ENCODE measurements at regions not wholly inside any gene's neighbourhood (a gene's known extent, or its start where the extent isn't known, plus 50 kb on each side); places are given as distances from the start of the nearest gene placed in this dataset.
A peak's percentile ranks its signal among the peaks of the same experiment; 100 is the strongest.

DNA sequence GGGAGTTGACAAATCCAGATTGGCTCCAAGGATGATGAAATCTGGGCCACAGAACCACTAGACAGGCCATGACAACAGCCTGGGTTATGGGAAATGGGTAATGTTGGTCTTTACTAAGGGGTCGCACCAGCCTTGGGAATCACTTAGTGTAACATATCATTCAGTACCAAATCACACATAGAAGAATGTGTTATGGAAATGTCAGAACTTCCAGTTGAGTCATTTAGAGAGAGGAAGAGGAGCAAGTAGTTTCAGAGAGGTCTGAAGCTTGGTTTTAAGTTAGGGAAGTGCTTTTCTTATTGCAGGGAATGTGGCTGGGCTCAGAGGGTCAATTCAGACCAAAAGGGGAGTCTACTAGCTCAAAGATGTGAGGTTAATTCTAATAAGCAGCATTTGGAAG lies 241.6 kb upstream of the ZPLD1 start:
- no peak for DNase-seq

DNA sequence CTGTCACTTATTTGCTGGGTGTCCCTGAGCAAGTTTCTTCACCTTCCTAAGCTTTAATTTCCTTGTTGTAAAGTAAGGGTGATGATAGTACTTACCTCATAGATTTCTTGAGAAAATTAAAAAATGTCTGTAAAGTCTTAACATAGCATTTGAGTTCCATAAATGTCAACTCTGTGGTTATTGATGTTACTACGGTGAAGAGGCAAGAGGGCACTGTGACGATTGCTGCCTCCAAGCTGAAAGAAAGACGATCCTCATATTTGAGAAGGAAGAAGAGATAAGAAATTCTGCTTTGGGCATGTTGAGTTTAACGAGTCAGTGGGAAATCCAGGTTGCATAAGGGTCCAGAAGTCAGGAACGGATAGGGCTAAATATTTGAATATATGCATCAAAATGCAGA lies 240.8 kb upstream of the ZPLD1 start:
- no peak for DNase-seq

DNA sequence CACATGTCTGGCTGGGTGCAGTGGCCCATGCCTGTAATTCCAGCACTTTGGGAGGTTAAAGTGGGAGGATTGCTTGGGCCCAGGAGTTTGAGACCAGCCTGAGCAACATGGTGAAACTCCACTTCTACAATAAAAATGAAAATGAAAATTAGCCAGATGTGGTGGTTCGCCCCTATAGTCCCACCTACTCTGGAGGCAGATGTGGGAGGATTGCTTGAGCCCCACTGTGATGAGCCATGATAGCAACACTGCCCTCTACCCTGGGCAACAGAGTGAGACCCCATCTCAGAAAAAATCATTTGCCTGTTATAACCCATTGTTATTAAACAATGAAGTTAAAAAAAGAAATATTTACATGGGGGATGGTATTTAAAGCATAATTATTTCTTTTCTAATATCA lies 240.1 kb upstream of the ZPLD1 start:
- DNase-seq = no peak

DNA sequence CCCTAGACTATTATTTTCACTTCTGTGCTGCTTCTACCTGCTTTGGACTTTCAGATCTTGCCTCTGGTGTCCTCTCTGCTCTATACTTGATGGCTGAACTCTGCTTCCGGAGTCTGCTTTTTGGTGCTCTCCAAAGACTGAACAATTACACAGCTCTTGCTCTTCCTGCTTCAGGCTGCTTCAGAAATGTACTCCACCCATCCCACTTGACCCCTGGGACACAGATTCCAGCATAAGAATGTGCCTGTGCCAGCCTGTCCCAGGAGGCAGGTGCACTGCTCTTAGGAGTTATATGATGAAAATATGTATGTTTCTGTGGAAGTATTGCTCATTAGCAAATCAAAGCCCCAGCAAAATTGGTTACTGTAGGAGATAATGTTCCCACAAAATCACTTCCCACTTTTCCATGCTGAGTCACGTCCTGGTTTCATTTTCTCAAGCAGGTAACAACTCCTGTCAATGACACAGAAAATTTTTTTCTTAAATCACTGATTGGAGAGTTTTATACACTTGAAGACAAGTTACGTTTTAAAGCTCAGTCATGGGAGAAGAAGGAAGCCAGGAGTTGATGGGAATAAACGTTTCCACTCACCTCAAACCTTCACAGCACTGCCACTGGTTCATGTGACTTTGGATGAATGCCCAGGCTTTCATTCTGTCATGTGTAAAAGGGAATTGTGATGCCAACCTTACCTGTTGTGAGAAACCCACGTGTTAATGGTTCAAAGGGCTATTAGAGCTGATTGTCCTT lies 239.4 kb upstream of the ZPLD1 start:
- DNase-seq = no peak

DNA sequence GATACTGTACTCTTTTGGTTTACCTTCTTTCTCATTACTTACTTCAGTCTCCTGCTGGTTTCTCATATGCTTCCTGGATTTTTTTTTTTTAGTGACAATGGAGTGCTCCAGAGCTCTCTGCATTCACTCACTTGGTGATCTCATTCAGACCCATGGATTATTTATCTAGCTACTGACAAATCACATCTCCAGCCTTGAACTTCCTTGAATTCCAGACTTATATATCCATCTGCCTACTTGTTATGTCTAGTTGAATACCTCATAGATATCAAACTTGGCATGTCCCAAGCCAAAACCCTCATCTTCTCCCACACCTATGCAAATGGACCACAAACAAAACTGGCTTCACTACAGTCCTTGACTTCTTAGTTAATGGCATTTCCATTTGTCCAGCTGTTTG lies 234.7 kb upstream of the ZPLD1 start:
- no peak for DNase-seq

DNA sequence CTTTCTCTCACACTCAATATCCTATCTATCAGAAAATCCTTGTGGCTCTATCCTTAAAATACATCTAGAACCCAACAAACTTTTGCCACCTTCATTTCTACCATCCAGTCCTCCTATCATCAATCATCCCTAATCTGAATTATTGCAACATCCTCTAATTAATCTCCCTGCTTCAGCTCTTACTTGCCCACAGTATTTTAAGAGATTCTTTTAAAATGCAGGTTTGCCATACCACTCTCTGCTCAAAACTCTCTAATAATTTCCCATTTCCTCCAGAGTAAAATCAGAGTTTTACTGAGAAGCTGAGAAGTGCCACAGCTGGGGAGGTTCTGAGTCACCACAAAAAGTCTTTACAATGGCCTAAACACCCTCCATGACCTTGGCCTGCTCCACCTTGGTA lies 234.3 kb upstream of the ZPLD1 start:
- DNase-seq = no peak

DNA sequence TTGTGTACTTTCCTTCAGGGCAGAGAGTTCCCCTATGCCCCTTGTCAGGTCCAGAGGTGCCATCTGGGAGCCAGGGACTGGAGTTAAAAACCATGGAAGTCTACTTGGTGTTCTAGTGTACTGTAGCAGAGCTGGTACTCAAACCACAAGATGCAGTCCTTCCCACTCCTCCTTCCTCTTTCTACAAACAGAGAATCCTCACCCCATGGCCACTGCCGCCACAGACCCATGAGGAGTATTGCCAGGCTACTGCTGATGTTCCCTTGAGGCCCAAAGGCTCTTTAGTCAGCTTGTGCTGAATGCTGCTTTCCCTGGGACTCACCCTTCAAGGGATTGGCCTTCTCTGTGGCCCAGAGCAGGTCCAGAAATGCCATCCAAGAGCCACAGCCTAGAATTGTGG lies 229.2 kb upstream of the ZPLD1 start:
- no peak for DNase-seq

DNA sequence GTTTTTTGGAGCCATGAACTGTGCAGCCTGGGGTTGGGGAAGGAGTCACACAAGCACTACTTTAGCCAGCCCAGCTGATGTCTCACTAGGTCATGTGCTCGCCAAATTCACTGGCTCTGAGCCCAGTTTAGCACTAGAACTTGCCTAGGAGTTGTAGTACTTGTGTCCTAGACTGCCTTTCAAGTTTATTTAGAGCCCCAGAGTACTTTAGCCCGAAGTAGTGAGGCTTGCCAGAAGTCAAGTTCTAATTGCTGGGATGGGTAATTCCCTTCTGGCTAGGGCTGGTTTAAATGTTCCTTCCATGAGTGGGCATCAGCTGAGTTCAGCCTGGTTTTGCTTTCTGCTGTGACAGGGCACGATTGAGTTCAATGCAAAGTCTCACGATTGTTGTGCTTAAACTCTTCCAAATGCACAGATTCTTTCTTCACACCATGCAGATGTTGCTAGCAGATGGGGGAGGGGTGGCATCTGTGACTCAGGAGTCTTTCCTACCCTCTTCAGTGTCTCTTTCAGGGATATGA lies 228.2 kb upstream of the ZPLD1 start:
- DNase-seq = no peak

DNA sequence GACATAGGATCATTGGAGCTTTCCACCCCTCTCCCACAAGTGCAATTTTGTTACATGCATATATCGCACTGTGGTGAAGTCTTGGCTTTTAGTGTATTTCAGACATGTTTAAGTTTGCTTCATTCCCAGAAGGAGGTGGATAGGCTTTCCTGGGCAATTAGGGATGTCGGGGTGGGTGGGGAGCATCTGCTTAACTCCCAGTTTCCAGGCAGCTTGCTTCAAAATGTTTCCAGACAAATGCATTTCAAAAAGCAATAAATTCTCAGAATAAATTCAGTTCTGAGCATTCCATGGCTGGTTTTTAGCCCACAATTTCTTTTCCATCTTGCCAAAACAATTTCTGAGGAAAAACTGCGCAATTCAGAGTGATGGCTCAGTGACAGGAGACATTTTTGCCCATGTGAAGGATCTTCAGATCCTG lies 227.7 kb upstream of the ZPLD1 start:
- no peak for DNase-seq

DNA sequence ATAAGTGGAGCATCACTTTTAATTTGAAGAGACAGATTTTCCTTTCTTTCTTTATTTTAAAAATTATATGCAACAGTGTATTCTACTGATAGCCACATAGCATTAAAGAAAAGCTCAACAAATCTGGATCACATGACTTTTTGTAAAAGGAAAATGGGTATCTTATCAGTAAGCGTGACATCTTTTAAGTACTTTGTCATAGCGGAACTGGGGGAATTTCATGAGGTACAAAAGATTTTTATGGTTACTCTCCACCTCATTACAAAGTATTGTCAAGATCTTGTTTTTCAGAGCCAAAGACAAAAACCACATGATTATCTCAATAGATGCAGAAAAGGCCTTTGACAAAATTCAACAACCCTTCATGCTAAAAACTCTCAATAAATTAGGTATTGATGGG lies 219.6 kb upstream of the ZPLD1 start:
- no peak for DNase-seq

DNA sequence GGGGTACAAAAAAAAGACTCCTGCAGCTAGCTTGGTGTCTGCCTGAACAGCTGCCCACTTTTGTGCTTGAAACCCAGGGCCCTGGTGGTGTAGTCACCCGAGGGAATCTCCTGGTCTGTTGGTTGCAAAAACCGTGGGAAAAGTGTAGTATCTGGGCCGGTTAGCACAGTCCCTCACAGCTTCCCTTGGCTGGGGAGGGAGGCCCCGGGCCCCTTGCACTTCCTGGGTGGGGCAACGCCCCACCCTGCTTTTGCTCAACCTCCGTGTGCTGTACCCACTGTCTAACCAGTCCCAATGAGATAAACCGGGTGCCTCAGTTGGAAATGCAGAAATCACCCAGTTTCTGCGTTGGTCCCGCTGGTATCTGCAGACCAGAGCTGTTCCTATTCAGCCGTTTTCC lies 211.7 kb upstream of the ZPLD1 start:
- no peak for DNase-seq

DNA sequence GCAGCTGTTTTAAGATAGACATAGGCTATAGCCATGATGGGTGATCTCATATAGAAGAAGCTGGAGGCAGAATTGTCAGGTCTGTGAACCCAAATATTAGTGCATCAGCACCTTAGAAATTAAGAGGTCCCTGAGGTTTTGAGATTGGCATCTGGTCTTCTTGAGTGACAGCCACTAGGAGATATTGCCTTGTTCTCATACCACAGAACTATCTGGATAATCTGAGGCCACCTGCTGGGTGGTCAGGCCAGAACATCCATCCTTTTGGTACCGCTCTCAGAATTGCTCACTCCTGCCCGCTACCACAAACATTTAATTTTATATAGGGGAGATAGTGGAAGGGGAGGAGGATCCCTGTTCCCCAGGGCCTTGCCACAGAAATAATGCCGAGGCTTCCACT lies 210.6 kb upstream of the ZPLD1 start:
- no peak for DNase-seq

DNA sequence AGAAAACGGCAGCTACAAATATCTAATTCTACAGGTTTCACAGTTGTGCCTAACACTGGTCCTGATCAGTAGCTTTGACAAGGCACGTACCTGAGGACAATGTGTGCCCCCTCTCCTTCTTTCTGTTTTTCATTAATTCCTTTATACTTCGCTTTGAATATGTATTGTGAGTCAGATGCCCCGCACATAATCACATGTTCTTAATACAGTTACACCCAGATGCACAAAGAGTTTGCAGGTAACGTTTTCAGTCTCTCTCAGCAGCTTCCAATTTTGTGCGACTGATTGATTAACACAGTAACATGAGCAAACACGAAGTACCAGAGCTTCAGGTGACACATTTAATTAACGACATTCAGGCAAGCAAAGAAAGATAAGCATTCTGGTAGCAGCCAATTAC lies 209.8 kb upstream of the ZPLD1 start:
- no peak for DNase-seq

DNA sequence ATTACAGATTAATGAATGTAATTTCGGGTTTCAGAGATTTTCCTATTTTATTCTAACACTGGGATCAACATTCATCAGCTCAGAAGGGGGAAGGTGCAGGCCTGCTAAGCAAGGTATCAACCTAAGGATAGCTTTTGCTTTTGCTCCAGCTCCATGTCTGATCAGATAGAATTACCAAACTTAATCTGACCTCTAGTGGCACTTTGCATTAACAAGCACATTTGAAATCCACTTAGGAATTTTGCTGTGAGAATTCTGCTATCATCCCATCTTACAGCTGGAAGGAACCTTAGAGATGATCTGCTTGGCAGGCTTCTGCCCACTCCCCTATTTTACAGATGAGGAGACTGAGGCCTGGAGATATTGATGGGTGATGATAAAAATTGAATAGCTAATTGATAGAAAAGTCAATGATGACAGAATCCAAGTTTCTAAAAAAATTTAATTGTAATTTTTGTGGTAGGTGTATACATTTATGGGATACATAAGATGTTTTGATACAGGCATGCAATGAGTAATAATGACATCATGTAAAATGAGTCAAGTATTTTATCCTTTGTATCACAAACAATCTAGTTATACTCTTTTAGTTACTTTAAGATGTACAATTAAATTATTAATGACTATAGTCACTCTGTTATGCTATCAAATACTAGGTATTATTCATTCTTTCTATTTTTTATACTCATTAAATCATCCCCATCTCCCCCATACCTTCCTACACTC lies 209.2 kb upstream of the ZPLD1 start:
- DNase-seq = no peak

DNA sequence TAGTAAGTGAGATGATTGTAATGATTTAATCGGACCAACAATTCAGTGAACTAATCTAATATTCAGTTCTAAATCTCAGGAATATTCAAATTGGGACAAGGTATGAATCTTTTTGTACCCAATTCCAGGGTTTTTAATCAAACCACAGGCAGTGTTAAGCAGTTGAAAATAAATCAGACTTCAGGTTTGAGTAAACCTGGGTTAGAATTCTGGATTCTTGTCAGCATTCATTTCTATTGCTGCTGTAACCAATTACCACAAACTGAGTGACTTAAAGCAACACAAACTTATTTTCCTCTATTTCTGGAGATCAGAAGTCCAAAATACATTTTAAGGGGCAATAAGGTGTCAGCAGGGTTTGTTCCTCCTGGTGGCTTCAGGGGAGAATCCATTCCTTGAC lies 208.4 kb upstream of the ZPLD1 start:
- no peak for DNase-seq

DNA sequence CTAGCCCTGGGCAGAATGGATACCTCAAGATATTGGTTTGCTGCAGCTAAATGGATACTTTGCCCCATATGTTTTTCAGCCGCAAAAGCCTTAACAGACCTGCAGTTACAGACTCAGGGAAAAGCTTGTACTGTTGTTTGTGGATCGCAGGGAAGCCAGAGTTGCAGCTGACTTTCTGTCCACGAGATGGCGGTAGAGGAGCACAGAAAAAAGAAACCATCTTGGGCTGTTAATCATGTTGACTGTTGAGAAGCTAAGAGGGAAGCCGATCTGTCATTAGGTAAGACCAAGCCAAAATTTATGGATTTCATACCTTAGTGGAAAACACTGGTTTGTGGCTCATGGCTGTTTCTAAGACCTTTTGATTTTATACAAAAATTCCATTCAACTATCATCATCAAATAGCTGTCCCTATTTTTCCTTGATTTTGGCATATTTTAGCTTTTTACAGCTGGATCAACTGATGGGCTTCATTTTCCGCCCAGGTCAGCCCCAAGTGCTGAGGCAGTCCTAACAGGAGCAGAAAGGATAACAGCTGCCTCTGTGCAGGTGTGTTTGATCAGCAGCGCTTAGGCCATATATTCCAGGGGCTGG lies 205.7 kb upstream of the ZPLD1 start:
- peak; percentile 85 for DNase-seq

DNA sequence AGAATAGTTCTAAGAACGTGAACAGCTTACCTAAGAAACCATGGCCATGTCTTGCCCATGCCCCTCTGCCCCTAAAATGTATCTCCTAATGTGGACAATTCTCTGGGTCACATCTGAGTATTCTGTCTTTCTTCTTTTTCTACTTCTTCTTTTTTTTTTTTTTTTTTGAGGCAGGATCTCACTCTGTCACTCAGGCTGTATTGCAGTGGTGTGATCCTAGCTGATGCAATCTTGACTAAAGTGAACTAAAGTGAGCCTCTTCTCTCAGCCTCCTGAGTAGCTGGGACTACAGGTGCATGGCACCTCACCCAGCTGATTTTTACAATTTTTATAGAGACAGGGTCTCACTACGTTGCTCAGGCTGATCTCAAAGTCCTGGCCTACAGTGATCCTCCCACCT lies 204.8 kb upstream of the ZPLD1 start:
- DNase-seq = no peak

DNA sequence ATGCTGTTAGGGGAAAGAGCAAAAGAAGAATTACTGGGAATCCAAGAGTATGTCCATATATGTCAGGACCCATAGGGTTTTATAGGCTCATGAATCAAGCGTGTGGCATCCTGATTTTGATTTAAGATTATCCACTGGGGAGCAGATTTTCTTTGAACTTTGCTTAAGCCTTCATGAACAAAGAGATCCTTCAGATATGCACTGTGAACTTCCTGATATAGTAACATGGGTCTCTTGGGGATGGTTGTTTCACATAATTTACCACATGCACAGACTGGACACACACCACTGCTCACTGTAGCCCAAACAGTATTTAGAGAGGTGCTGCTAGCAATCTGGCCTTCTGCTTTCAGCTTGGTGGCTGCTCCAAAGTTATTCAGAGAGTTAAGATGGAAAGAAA lies 200.9 kb upstream of the ZPLD1 start:
- no peak for DNase-seq

DNA sequence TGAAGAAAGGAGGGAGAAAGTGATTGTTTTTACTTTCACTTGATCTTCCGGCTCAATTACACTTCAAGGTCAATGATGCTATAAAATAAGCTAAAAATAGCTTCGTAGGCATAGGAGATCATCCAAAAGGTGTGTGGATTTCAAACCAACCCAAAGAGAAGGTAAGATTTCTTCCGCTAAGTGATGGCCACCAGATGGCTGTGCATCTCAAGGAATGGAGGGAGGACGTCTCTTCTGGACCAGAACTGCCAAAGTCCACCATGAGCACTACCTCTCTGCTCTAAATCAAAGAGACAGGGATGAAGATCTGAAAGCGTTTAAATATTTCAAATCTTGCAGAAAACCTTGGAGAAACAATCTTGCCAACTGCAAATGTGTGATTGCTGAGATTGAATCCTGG lies 199.1 kb upstream of the ZPLD1 start:
- DNase-seq = no peak

DNA sequence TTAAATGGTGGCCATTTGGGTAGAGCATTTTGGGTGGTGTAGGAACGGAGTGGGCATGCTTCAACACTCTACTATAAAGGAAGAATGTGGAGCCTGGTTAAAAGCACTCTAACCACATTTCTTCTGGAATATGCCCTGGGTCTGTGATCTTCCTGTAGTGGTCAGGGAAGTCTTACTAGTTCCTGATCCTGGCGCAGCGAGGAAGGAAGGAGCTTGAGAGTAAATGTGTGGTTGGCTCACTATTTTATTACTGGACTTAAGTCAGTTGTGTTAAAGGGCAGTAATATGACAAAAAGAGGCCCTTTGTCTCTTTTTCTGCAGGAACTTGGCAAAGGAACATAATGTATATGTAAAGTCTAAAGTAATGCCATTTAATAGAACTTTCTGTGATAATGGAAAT lies 197.6 kb upstream of the ZPLD1 start:
- no peak for DNase-seq

DNA sequence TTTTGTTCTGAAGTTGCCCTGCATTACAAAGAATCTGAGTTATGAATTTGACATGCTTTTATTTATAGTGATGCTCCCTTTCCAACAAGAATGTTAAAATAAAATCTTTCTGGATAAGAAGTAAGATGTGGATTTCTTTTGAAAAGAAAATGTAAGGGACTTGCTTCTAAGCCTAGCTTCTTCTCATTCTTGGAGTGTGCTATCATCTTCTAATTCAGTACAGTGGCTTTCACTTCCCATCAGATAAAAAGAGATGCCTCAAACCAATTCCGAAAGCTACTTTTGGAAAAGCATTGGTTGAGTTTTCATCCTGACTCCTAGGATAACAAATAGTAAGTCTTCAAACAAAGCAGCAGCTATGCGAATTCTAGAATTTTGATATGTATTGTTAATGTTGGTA lies 197.0 kb upstream of the ZPLD1 start:
- no peak for DNase-seq

DNA sequence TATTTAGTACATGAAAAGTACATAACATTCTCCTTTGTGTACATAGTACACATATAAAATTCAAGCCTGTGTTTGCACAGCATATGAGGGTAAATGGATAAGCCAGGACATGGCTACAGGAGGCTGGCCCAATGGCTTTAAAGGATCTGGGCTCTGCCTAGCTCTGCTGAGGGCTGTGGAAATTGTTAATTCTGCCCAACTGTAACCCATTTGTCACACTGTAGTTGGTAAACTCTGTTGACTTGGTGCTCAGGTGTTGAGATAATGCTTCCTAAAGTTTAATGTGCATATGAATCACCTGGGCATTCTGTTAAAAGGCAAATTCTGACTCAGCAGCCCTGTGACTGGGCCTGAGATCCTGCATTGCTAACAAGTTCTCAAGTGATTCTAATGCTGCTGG lies 196.5 kb upstream of the ZPLD1 start:
- DNase-seq = no peak

DNA sequence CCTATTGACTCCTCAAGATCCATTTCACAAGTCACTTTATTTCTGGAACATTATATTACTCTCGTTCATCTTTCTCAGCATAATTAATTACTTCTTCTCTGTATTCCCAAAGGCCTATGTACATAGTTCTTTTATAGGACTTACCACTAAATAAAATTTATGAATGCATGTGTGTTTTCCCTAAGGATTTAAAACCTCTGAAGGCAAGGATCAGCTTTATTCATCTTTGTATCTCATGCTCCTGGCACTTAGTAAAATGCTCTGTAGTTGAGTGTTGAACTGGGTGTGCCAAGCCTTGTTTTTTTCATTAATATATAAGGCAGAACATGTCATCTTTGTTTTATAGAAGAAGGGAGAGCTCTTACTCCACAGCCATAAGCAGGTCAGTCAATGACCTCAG lies 194.1 kb upstream of the ZPLD1 start:
- no peak for DNase-seq

DNA sequence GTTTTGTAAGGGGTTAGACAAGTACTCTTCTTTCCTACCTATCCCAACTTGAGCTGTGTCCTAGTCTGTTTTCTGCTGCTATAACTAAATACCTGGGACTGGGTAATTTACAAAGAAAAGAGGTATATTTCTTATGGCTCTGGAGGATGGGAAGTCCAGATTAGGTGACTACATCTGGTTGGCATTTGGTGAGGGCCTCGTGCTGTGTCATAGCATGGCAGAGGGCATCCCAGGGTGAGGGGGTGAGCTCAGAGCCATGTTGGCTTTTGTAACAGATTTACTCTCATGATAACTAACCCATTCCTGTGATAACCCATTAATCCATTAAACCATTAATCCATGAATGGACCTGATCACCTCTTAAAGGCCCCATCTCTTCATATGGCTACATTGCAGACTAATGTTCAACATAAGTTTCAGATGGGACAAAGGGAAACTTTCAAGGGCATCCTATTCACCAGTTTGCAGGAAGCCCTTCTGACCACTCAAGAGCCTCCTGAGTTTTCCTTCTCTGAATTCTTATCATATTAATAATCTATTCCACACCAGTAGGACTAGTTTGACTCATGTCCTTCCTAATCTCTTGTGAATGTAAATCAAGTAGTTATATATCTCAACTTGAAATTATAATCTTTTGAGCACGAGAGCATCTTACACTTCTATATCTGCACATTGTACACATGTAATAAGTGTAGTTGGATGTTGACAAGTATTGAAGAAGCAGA lies 185.7 kb upstream of the ZPLD1 start:
- no peak for DNase-seq

Data from activated CD8-positive, alpha-beta memory T cell treated with anti-CD3 and anti-CD28 coated beads, Interleukin-2, amount 50 U/mL, for 48 hours (primary cell).